Left ventricle myocardium inferior (tissue), 1 donor: ENCODE measurements at regions not wholly inside any gene's neighbourhood (a gene's known extent, or its start where the extent isn't known, plus 50 kb on each side); places are given as distances from the start of the nearest gene placed in this dataset.
"Not testable (repeated sequence)": the region's sequence is repeated elsewhere in the genome, so short reads cannot be mapped to it uniquely, and the experiment has no call there.

Source experiments
- DNase-seq: peaks from one replicate; pipeline ENCODE4 v3.0.0-alpha.2; 2020
- H3K27ac ChIP-seq: fragments of 200-600 bp; replicated peaks from 2 replicates; pipeline ENCODE4 v1.8.0; 2021
- H3K27me3 ChIP-seq: fragments of 200-600 bp; 2 replicates; pipeline ENCODE4 v1.8.0; 2021; ENCODE audit warnings: low read depth
- H3K36me3 ChIP-seq: fragments of 200-600 bp; 2 replicates; pipeline ENCODE4 v1.8.0; 2021
- H3K4me1 ChIP-seq: fragments of 200-600 bp; 2 replicates; pipeline ENCODE4 v1.8.0; 2021
- H3K4me3 ChIP-seq: fragments of 200-600 bp; 2 replicates; pipeline ENCODE4 v1.8.0; 2021; ENCODE audit warnings: mild to moderate bottlenecking, moderate library complexity
- H3K9me3 ChIP-seq: fragments of 200-600 bp; replicated peaks from 2 replicates; pipeline ENCODE4 v1.8.0; 2021
- intact Hi-C: fragments of 100-400 bp; cut with micrococcal nuclease; formaldehyde crosslinking; loops from one replicate; pipeline ENCODE4 v1.11.0; 2022
- TF ChIP-seq, protein P1 (sequence below): fragments of 200-600 bp; IDR thresholded peaks from 2 replicates; pipeline ENCODE4 v1.8.0; 2021; ENCODE audit warnings: antibody characterized with exemption, mild to moderate bottlenecking, borderline replicate concordance
- donor health status: DM: no; HTN: yes; CAD: no; lungs with severe emphysema.

DNA sequence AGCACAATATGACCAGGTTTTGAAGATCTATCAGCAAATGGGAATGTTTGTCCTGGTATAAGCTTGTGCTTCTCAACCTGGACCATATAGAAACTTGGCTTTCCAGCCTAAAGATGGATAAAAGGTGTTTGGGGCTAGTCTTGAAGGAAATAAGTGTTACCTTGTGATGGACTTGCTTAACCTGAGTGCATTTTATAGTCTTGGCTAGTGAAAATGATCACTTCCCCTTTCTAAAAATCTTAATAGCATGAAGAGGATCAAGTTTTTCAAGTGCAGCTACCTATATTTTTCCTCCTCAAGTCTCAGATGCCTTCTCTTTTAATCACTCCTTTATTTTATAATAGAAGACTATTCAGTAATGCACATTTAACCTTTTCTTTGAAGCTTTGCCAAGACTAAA lies 919.8 kb upstream of the SLITRK1 start:
- TF ChIP-seq, protein P1, sequence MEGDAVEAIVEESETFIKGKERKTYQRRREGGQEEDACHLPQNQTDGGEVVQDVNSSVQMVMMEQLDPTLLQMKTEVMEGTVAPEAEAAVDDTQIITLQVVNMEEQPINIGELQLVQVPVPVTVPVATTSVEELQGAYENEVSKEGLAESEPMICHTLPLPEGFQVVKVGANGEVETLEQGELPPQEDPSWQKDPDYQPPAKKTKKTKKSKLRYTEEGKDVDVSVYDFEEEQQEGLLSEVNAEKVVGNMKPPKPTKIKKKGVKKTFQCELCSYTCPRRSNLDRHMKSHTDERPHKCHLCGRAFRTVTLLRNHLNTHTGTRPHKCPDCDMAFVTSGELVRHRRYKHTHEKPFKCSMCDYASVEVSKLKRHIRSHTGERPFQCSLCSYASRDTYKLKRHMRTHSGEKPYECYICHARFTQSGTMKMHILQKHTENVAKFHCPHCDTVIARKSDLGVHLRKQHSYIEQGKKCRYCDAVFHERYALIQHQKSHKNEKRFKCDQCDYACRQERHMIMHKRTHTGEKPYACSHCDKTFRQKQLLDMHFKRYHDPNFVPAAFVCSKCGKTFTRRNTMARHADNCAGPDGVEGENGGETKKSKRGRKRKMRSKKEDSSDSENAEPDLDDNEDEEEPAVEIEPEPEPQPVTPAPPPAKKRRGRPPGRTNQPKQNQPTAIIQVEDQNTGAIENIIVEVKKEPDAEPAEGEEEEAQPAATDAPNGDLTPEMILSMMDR, result no peak
- H3K27me3 ChIP-seq, result no peaks in the 10 kb centered on the region
- H3K4me1 ChIP-seq, result no peaks in the 10 kb centered on the region
- DNase-seq, result no peak
- no peaks in the 10 kb centered on the region for H3K9me3 ChIP-seq
- H3K4me3 ChIP-seq, result no peak overlapping the region
- no peak overlapping the region for H3K27ac ChIP-seq
- H3K36me3 ChIP-seq, result no peaks in the 10 kb centered on the region
- intact Hi-C loops, result no loop called here

DNA sequence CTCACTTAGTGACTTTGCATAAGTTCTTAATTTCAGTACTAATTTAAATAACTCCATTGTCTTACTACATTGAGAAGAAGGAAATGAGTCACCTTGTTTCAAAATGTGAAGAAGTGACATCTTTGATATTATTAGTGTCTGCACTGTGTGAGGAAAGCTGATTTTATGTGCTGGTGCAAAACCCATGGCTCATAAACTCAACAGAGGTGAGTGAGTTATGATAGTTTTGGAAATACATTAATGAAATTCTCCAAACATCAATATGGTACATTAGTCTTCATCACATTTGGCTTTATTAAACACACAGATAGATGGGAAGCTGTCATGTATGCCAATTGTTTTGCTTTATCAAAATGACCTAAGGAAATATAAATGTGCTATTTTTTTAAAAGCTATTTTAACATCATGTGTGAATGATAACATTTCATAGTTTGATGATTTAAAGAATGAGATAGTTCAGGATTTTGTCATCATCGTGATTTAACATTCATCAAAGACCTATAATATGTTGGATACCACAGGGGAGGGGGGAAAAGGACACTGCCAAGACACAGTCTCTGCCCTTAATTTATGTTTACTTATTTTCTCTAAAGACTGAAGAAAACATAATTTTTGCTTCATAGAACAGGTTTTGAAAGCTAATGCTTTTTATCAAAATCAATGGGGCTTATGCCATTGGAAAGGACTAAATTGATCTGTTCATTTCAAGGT lies 902.3 kb upstream of the SLITRK1 start:
- TF ChIP-seq, protein P1, result no peak
- no peak for DNase-seq
- Histone ChIP-seq H3K27me3 (no peaks in the 10 kb centered on the region), H3K4me1 (no peaks in the 10 kb centered on the region), H3K4me3 (no peak overlapping the region), H3K36me3 (no peaks in the 10 kb centered on the region), H3K9me3 (peaks cover 27% of the 10 kb centered on the region), H3K27ac (no peak overlapping the region)
- intact Hi-C loops, result no loop called here

DNA sequence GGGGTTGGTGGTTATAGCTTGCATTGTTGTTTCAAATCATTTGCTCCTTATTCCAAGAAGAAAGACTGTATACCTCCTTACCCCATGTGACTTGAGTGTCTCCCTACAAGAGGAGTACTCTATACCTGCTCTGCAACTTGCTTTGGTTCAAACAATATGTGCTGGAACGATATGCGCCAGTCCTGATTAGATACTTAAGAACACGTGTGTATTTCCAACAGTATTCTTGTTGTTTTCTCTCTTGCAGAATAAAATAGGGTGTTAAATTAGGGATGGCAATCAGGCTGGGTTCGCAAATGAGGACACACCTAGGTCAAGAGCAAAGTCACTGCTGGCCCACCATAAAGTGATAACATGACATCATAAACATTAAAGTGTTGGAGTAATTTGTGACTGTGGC lies 895.0 kb upstream of the SLITRK1 start:
- Histone ChIP-seq H3K9me3 (no peaks in the 10 kb centered on the region), H3K4me1 (no peaks in the 10 kb centered on the region), H3K36me3 (no peaks in the 10 kb centered on the region), H3K27me3 (no peaks in the 10 kb centered on the region), H3K27ac (no peak overlapping the region), H3K4me3 (no peak overlapping the region)
- DNase-seq, result no peak
- intact Hi-C loops, result no loop called here
- TF ChIP-seq, protein P1, result no peak

DNA sequence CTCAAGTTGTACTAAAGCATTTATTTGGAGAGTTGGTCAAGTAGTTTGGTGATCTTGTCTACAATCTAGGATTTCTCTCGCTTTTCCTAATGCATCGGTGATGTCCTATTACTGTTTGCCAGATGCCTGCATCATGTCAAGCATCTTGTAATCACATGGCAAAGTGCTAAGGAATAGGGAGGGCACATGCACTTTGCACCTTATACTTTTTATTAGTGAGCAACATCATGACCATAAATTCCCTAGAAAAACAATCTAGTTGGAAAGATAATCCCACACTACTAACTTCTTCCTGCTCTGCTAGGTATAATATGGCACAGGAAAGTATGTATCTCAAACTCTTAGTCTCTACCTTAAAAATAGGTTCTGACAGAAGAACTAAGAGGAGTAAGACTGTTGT lies 894.3 kb upstream of the SLITRK1 start:
- intact Hi-C loops, result no loop called here
- no peaks in the 10 kb centered on the region for H3K4me1 ChIP-seq
- no peaks in the 10 kb centered on the region for H3K9me3 ChIP-seq
- TF ChIP-seq, protein P1, result no peak
- H3K27me3 ChIP-seq, result no peaks in the 10 kb centered on the region
- no peak overlapping the region for H3K27ac ChIP-seq
- DNase-seq, result no peak
- H3K36me3 ChIP-seq, result no peaks in the 10 kb centered on the region
- no peak overlapping the region for H3K4me3 ChIP-seq

DNA sequence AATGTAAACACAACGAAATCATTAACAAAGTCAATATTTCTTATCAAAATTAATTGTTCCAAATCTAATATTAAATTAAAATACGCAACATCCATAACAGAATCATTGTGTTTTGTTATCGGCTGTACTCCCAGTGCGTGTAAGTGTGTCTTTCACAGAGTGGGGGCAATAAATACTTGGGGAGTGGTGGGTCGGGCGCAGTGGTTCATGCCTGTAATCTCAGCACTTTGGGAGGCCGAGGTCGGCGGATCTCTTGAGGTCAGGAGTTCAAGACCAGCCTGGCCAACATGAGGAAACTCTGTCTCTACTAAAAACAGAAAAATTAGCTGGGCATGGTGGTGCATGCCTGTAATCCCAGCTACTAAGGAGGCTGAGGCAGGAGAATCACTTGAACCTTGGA lies 893.6 kb upstream of the SLITRK1 start:
- H3K27ac ChIP-seq, H3K27me3 ChIP-seq, intact Hi-C loops, H3K4me3 ChIP-seq, H3K36me3 ChIP-seq, DNase-seq, H3K4me1 ChIP-seq, H3K9me3 ChIP-seq: not testable (repeated sequence)

GRCh38 chr13:84774111-84774510 lies 891.8 kb upstream of the SLITRK1 start:
- H3K27ac ChIP-seq, result no peak overlapping the region
- intact Hi-C loops, result no loop called here
- no peaks in the 10 kb centered on the region for H3K27me3 ChIP-seq
- DNase-seq, result no peak
- TF ChIP-seq, protein P1, result no peak
- no peaks in the 10 kb centered on the region for H3K4me1 ChIP-seq
- H3K36me3 ChIP-seq, result no peaks in the 10 kb centered on the region
- H3K9me3 ChIP-seq, result no peaks in the 10 kb centered on the region
- no peak overlapping the region for H3K4me3 ChIP-seq
